Neutrophil (primary cell): ENCODE measurements at regions not wholly inside any gene's neighbourhood (a gene's known extent, or its start where the extent isn't known, plus 50 kb on each side); places are given as distances from the start of the nearest gene placed in this dataset.

ENCODE experiments used
- H3K27ac ChIP-seq: fragments of 200-600 bp; sonication (generic); 2 replicates; pipeline ENCODE4 v1.5.1; 2016; ENCODE audit warnings: mild to moderate bottlenecking, moderate library complexity
- H3K27me3 ChIP-seq: fragments of 200-600 bp; sonication (generic); 2 replicates; pipeline ENCODE4 v1.6.0; 2016; ENCODE audit warnings: mild to moderate bottlenecking
- H3K36me3 ChIP-seq: fragments of 200-600 bp; sonication (generic); 2 replicates; pipeline ENCODE4 v1.5.1; 2017
- H3K4me1 ChIP-seq, 2 experiments: fragments of 200-600 bp in 1 of 2; sonication (generic) in 1 of 2; 1 replicate in 1 of 2; 2 replicates in 1 of 2; pipeline versions ENCODE4 v1.5.1 to v1.6.1; 2013 to 2016; ENCODE audit warnings: low read depth in 1 of 2, low read length in 1 of 2, mild to moderate bottlenecking in 1 of 2, moderate library complexity in 1 of 2; ENCODE audit not compliant: control insufficient read depth in 1 of 2, insufficient read depth in 1 of 2
- H3K4me3 ChIP-seq, 2 experiments: fragments of 200-600 bp in 1 of 2; sonication (generic) in 1 of 2; 1 replicate in 1 of 2; 2 replicates in 1 of 2; pipeline ENCODE4 v1.5.1; 2013 to 2016; ENCODE audit warnings: low read depth in 1 of 2, low read length in 1 of 2, mild to moderate bottlenecking in 1 of 2, moderate library complexity in 1 of 2
- H3K9me3 ChIP-seq: fragments of 200-600 bp; sonication (generic); 2 replicates; pipeline ENCODE4 v1.5.1; 2016
- TF ChIP-seq, protein P1 (sequence below): fragments of 200-600 bp; sonication (generic); IDR thresholded peaks from 2 replicates; pipeline ENCODE4 v1.5.1; 2016; ENCODE audit warnings: antibody characterized with exemption

GRCh38 chr22:49147171-49147570 is 680.5 kb downstream of the BRD1 start:
- no peaks in the 10 kb centered on the region for H3K36me3 ChIP-seq
- H3K4me3 ChIP-seq, result no peak overlapping the region
- H3K27me3 ChIP-seq, result peaks cover 5% of the 10 kb centered on the region
- no peaks in the 10 kb centered on the region for H3K4me1 ChIP-seq
- H3K27ac ChIP-seq, result no peak overlapping the region
- H3K9me3 ChIP-seq, result no peaks in the 10 kb centered on the region
- TF ChIP-seq, protein P1, sequence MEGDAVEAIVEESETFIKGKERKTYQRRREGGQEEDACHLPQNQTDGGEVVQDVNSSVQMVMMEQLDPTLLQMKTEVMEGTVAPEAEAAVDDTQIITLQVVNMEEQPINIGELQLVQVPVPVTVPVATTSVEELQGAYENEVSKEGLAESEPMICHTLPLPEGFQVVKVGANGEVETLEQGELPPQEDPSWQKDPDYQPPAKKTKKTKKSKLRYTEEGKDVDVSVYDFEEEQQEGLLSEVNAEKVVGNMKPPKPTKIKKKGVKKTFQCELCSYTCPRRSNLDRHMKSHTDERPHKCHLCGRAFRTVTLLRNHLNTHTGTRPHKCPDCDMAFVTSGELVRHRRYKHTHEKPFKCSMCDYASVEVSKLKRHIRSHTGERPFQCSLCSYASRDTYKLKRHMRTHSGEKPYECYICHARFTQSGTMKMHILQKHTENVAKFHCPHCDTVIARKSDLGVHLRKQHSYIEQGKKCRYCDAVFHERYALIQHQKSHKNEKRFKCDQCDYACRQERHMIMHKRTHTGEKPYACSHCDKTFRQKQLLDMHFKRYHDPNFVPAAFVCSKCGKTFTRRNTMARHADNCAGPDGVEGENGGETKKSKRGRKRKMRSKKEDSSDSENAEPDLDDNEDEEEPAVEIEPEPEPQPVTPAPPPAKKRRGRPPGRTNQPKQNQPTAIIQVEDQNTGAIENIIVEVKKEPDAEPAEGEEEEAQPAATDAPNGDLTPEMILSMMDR, result no peak

DNA sequence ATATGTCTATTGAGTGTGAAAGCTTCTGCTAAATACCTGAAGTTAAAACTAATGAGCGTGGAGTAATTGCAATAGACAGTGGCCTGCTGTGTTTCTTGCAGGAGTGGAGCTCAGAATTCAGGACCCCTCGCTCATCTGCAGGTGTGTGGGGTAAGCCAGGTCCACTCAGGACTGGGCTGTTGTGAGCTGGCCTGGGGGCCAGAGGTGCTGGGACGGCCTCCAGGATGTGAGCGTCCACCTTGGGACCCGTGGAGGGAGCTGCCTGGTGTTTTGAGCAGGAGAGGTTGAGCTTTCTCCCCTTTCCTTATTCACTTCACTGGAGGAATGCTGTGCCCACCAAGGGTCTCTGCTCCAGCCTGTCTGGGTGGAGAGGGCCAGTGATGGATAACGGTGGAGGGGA is 681.2 kb downstream of the BRD1 start:
- TF ChIP-seq, protein P1, result no peak
- Histone ChIP-seq H3K4me1 (no peaks in the 10 kb centered on the region), H3K27me3 (peaks cover 5% of the 10 kb centered on the region), H3K27ac (no peak overlapping the region), H3K36me3 (no peaks in the 10 kb centered on the region), H3K4me3 (no peak overlapping the region), H3K9me3 (no peaks in the 10 kb centered on the region)

GRCh38 chr22:49143812-49144211 is 683.9 kb downstream of the BRD1 start:
- Histone ChIP-seq H3K4me3 (no peak overlapping the region), H3K9me3 (no peaks in the 10 kb centered on the region), H3K27me3 (peaks cover 5% of the 10 kb centered on the region), H3K36me3 (no peaks in the 10 kb centered on the region), H3K27ac (no peak overlapping the region), H3K4me1 (no peaks in the 10 kb centered on the region)
- TF ChIP-seq, protein P1, result no peak

DNA sequence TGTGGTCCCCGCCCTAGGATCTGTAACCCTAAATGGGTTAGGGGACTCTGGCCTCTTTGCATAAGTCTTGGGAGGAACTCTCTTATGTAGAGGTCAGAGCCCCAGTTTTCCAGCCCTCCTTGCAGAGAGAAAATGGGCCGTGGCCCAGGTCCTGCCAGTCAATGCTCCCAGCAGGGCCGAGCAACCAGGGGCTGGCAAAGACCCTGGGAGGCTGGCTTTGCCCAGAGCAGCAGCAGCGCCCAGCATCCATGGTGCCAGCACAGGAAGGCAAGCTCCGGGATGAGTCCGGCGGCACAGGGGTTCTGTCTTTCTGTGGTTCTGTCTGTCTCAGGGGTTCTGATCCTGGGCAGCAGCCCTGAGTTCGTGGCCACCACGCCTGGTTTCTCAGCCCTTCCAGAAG is 684.8 kb downstream of the BRD1 start:
- Histone ChIP-seq H3K36me3 (no peaks in the 10 kb centered on the region), H3K4me1 (no peaks in the 10 kb centered on the region), H3K9me3 (no peaks in the 10 kb centered on the region), H3K27ac (no peak overlapping the region), H3K27me3 (peaks cover 5% of the 10 kb centered on the region), H3K4me3 (no peak overlapping the region)
- TF ChIP-seq, protein P1, result no peak

DNA sequence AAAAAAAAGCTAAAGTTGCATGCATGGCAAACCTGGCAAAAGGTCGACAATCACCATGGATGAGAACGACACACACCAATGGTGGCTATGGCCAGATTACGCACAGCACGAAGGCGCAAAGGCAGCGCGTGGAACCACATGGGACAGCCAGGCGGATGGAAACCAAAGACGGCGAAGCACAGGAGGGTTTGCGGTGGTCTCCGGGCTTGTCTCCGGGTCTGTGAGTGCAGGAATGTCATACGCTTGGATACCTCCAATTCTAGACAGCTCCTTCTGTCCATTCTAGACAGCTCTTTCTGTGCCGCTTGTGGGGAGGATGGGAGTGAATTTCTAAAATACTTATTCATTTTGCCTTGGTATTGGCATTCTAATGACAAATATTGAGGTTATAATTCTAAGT is 685.4 kb downstream of the BRD1 start:
- TF ChIP-seq, protein P1, result no peak
- no peaks in the 10 kb centered on the region for H3K9me3 ChIP-seq
- H3K27ac ChIP-seq, result no peak overlapping the region
- H3K4me3 ChIP-seq, result no peak overlapping the region
- no peaks in the 10 kb centered on the region for H3K36me3 ChIP-seq
- H3K27me3 ChIP-seq, result peaks cover 5% of the 10 kb centered on the region
- no peaks in the 10 kb centered on the region for H3K4me1 ChIP-seq

DNA sequence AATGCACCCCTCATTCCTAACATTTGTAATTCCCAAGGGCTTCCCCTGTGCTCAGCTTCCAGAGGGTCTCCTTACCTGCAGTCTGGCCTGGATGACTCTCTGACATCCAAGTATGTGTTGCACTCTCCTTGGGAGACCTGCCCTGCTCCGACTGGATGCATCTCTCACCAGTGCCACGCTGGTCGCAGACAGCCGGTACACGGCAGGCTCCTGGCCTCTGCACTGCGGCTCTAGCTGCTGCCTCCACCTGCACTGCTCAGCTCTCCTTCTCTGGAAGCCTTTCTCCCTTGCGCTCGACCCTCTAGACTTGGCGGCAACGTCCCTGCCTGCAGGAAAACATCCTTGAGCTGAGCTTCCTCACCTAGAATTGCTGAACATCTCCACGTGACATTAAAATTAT is 685.9 kb downstream of the BRD1 start:
- TF ChIP-seq, protein P1, result no peak
- Histone ChIP-seq H3K36me3 (no peaks in the 10 kb centered on the region), H3K9me3 (no peaks in the 10 kb centered on the region), H3K4me3 (no peak overlapping the region), H3K4me1 (no peaks in the 10 kb centered on the region), H3K27ac (no peak overlapping the region), H3K27me3 (peaks cover 5% of the 10 kb centered on the region)
